ENCODE measurements at regions not wholly inside any gene's neighbourhood (a gene's known extent, or its start where the extent isn't known, plus 50 kb on each side); places are given as distances from the start of the nearest gene placed in this dataset.

GRCh38 chr3:72035606-72036005, 250.7 kb upstream of the PROK2 start:
- TF ChIP-seq EP300 (IDR thresholded peaks at IDR 0.05) (no peak), CTCF (IDR thresholded peaks at IDR 0.05) (no peak), POLR2A (IDR thresholded peaks at IDR 0.05) (no peak)
